Right atrium auricular region (tissue), 2 donors: ENCODE measurements at regions not wholly inside any gene's neighbourhood (a gene's known extent, or its start where the extent isn't known, plus 50 kb on each side); places are given as distances from the start of the nearest gene placed in this dataset.

Source experiments
- DNase-seq: peaks from one replicate; pipeline ENCODE4 v3.0.0-alpha.2; 2019; ENCODE audit warnings: low spot score
- H3K27ac ChIP-seq, 2 donors: fragments of 200-600 bp; sonication (generic); 1 replicate in 1 of 2; 2 replicates in 1 of 2; pipeline ENCODE4 v1.5.1; 2016 to 2019
- H3K27me3 ChIP-seq, 2 donors: fragments of 200-600 bp; sonication (generic); one replicate each; pipeline versions ENCODE4 v1.5.1 to v1.6.0; 2017 to 2019
- H3K36me3 ChIP-seq: fragments of 200-600 bp; sonication (generic); one replicate; pipeline ENCODE4 v1.5.1; 2016
- H3K4me1 ChIP-seq, 2 donors: fragments of 200-600 bp; sonication (generic); one replicate each; pipeline versions ENCODE4 v1.5.1 to v1.6.0; 2017 to 2019
- H3K4me3 ChIP-seq, 2 donors: fragments of 200-600 bp; sonication (generic); 1 replicate in 1 of 2; 2 replicates in 1 of 2; pipeline ENCODE4 v1.5.1; 2017 to 2019; ENCODE audit warnings: mild to moderate bottlenecking in 1 of 2, moderate library complexity in 1 of 2
- H3K9me3 ChIP-seq, 2 donors: fragments of 200-600 bp; sonication (generic); one replicate each; pipeline ENCODE4 v1.5.1; 2019
- TF ChIP-seq, protein P1 (sequence below), 2 donors: fragments of 200-600 bp; sonication (generic); IDR thresholded peaks; one replicate each; pipeline ENCODE4 v1.5.1; 2019; ENCODE audit warnings: antibody characterized with exemption in 2 of 2

DNA sequence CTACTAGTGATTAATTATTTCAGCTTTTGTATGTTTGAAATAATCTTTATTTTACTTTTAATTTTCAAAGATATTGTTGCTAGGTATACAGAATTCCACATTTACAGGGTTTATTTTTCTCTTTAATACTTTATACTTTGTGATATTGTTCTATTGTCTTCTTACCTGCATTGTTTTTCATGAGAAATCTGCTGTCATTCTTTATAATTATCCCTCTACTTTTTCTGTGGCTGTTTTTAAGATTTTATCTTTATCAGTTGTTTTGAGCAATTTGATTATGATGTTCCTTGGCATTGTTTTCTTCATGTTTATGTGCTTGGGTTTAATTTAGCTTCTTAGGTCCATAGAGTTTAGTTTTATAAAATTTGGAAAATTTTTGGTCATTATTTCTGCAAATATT, 168.6 kb downstream of the DTWD1 start:
- no peaks in the 10 kb centered on the region for H3K36me3 ChIP-seq
- TF ChIP-seq, protein P1, sequence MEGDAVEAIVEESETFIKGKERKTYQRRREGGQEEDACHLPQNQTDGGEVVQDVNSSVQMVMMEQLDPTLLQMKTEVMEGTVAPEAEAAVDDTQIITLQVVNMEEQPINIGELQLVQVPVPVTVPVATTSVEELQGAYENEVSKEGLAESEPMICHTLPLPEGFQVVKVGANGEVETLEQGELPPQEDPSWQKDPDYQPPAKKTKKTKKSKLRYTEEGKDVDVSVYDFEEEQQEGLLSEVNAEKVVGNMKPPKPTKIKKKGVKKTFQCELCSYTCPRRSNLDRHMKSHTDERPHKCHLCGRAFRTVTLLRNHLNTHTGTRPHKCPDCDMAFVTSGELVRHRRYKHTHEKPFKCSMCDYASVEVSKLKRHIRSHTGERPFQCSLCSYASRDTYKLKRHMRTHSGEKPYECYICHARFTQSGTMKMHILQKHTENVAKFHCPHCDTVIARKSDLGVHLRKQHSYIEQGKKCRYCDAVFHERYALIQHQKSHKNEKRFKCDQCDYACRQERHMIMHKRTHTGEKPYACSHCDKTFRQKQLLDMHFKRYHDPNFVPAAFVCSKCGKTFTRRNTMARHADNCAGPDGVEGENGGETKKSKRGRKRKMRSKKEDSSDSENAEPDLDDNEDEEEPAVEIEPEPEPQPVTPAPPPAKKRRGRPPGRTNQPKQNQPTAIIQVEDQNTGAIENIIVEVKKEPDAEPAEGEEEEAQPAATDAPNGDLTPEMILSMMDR (IDR thresholded peaks at IDR 0.05): no peak
- H3K4me3 ChIP-seq: no peak overlapping the region
- no peak for DNase-seq
- H3K4me1 ChIP-seq: no peaks in the 10 kb centered on the region
- peaks cover 0 to 27% of the 10 kb centered on the region in 2 donors for H3K9me3 ChIP-seq
- H3K27me3 ChIP-seq: no peaks in the 10 kb centered on the region
- H3K27ac ChIP-seq: no peak overlapping the region

DNA sequence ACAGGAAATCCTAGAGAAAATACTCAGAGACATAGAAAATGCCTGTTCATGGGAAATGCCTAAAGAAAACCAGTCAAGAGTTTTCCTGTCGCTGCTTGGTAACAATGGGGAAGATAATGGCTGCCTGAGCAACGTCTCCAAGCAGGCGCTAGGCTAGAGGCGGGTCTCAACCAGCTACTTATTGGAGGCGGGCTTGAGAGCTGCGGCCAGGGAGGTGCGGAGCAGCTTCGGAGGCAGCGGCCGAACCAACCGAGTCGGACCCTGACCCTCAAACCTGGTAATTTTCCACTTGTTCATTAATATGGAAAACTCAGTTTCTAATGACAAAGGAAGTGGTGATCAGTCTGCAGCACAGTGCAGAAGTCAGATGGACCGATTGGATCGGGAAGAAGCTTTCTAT, 173.1 kb downstream of the DTWD1 start:
- H3K9me3 ChIP-seq: peaks cover 0 to 16% of the 10 kb centered on the region in 2 donors
- no peaks in the 10 kb centered on the region for H3K4me1 ChIP-seq
- no peak for DNase-seq
- no peak overlapping the region for H3K4me3 ChIP-seq
- H3K27ac ChIP-seq: no peak overlapping the region
- TF ChIP-seq, protein P1 (IDR thresholded peaks at IDR 0.05): no peak
- no peaks in the 10 kb centered on the region for H3K27me3 ChIP-seq
- H3K36me3 ChIP-seq: no peaks in the 10 kb centered on the region

DNA sequence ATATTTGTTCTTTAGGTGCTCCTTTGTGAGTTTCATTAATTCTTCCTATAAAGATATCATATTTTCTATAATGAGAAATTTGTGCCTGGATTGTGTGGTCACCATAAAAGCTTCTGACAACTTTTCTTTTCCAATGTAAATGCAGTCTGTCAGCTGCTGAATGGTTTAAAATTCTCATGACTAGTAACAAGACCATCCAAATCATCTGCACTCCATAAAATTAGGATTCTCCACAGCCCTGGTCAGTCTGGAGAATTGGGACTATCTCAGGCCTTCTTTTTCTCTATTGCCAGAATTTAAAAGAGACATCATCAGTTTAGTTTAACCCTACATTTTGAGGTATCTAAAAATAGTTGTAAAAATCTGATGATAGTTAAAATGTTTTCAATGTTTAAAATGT, 180.9 kb downstream of the DTWD1 start:
- Histone ChIP-seq H3K27ac (no peak overlapping the region), H3K4me3 (no peak overlapping the region), H3K4me1 (no peaks in the 10 kb centered on the region), H3K9me3 (peaks cover 0 to 4% of the 10 kb centered on the region in 2 donors), H3K27me3 (no peaks in the 10 kb centered on the region), H3K36me3 (no peaks in the 10 kb centered on the region)
- no peak for DNase-seq
- TF ChIP-seq, protein P1 (IDR thresholded peaks at IDR 0.05): no peak
